CD4-positive, alpha-beta T cell treated with Interleukin-1 beta for 1 hour (primary cell): ENCODE measurements at regions not wholly inside any gene's neighbourhood (a gene's known extent, or its start where the extent isn't known, plus 50 kb on each side); places are given as distances from the start of the nearest gene placed in this dataset.
"Not testable (repeated sequence)": the region's sequence is repeated elsewhere in the genome, so short reads cannot be mapped to it uniquely, and the experiment has no call there.

ENCODE experiments used
- DNase-seq, 2 donors: peaks; one replicate each; pipeline ENCODE4 v3.0.0-alpha.2; 2020 to 2022

- not testable (repeated sequence) for DNase-seq
Measured at GRCh38 chr9:64130325-64130724, 1154.7 kb downstream of the FOXD4L5 start.

- DNase-seq = no peak
Measured at GRCh38 chr9:64128572-64128971, 1156.4 kb downstream of the FOXD4L5 start.

- DNase-seq = not testable (repeated sequence)
Measured at GRCh38 chr9:64121602-64122001, 1163.4 kb downstream of the FOXD4L5 start.

- not testable (repeated sequence) for DNase-seq
Measured at GRCh38 chr9:64117329-64117728, 1167.7 kb downstream of the FOXD4L5 start.

- not testable (repeated sequence) for DNase-seq
Measured at GRCh38 chr9:64107867-64108266, 1177.1 kb downstream of the FOXD4L5 start.

- DNase-seq = not testable (repeated sequence)
Measured at GRCh38 chr9:64107211-64107610, 1177.8 kb downstream of the FOXD4L5 start.

- DNase-seq = not testable (repeated sequence)
Measured at GRCh38 chr9:64105193-64105592, 1179.8 kb downstream of the FOXD4L5 start.

- not testable (repeated sequence) for DNase-seq
Measured at GRCh38 chr9:64101504-64101903, 1183.5 kb downstream of the FOXD4L5 start.

- not testable (repeated sequence) for DNase-seq
Measured at GRCh38 chr9:64100571-64101155, 1184.3 kb downstream of the FOXD4L5 start.

GRCh38 chr9:64085998-64086397, 1199.0 kb downstream of the FOXD4L5 start:
- not testable (repeated sequence) for DNase-seq

GRCh38 chr9:64071358-64072253, 1213.4 kb downstream of the FOXD4L5 start:
- DNase-seq = not testable (repeated sequence)

- not testable (repeated sequence) for DNase-seq
Measured at GRCh38 chr9:64070611-64071357, 1214.2 kb downstream of the FOXD4L5 start.

GRCh38 chr9:64070083-64070482, 1214.9 kb downstream of the FOXD4L5 start:
- not testable (repeated sequence) for DNase-seq

GRCh38 chr9:64066736-64067368, 1218.2 kb downstream of the FOXD4L5 start:
- DNase-seq = no peak

- DNase-seq = no peak
Measured at GRCh38 chr9:64061013-64061627, 1223.9 kb downstream of the FOXD4L5 start.

GRCh38 chr9:64058070-64058469, 1226.9 kb downstream of the FOXD4L5 start:
- not testable (repeated sequence) for DNase-seq

GRCh38 chr9:64057553-64057952, 1227.5 kb downstream of the FOXD4L5 start:
- DNase-seq = no peak

- DNase-seq = not testable (repeated sequence)
Measured at GRCh38 chr9:64028925-64029324, 1256.1 kb downstream of the FOXD4L5 start.

- not testable (repeated sequence) for DNase-seq
Measured at GRCh38 chr9:64020696-64021491, 1264.1 kb downstream of the FOXD4L5 start.

- not testable (repeated sequence) for DNase-seq
Measured at GRCh38 chr9:64017666-64018065, 1267.3 kb downstream of the FOXD4L5 start.

GRCh38 chr9:64016845-64017406, 1268.1 kb downstream of the FOXD4L5 start:
- peak in 1 of 2 donors; percentile 66 for DNase-seq
